Transverse colon (tissue), 4 donors: ENCODE measurements at regions not wholly inside any gene's neighbourhood (a gene's known extent, or its start where the extent isn't known, plus 50 kb on each side); places are given as distances from the start of the nearest gene placed in this dataset.

Experiments used
- DNase-seq: peaks from one replicate; pipeline ENCODE4 v3.0.0-alpha.2; 2019
- H3K27ac ChIP-seq, 4 donors: fragments of 200-600 bp; sonication (generic); 2 replicates each; pipeline ENCODE4 v1.5.1; 2016 to 2018; ENCODE audit warnings: inconsistent platforms in 4 of 4
- H3K27me3 ChIP-seq: fragments of 200-600 bp; sonication (generic); 2 replicates; pipeline ENCODE4 v1.5.1; 2017; ENCODE audit warnings: inconsistent platforms
- H3K36me3 ChIP-seq, 4 donors: fragments of 200-600 bp; sonication (generic); 2 replicates each; pipeline ENCODE4 v1.5.1; 2017 to 2019; ENCODE audit warnings: inconsistent platforms in 4 of 4
- H3K4me1 ChIP-seq, 4 donors: fragments of 200-600 bp; sonication (generic); 2 replicates each; pipeline ENCODE4 v1.5.1; 2017 to 2020; ENCODE audit warnings: inconsistent platforms in 4 of 4
- H3K4me3 ChIP-seq, 4 donors: fragments of 200-600 bp; sonication (generic); 1 replicate in 1 of 4; 2 replicates in 3 of 4; pipeline versions ENCODE4 v1.5.1 to v1.6.1; 2017 to 2019; ENCODE audit warnings: inconsistent platforms in 4 of 4
- H3K9me3 ChIP-seq, 2 donors: fragments of 200-600 bp; sonication (generic); 2 replicates each; pipeline ENCODE4 v1.5.1; 2017 to 2019; ENCODE audit warnings: inconsistent platforms in 2 of 2
- EP300 ChIP-seq: sonication (generic); formaldehyde crosslinking; IDR thresholded peaks from one replicate; pipeline ENCODE4 v1.6.1; 2017; ENCODE audit warnings: antibody characterized with exemption, low read depth
- POLR2A ChIP-seq: fragments of 450-650 bp; IDR thresholded peaks from one replicate; pipeline ENCODE4 v1.6.1; 2016; ENCODE audit warnings: antibody characterized with exemption, mild to moderate bottlenecking, moderate library complexity
- POLR2AphosphoS5 ChIP-seq, 3 donors: sonication (generic); formaldehyde crosslinking; IDR thresholded peaks; one replicate each; pipeline ENCODE4 v1.6.1; 2016; ENCODE audit warnings: antibody characterized with exemption in 3 of 3
- WGBS, 2 donors: methylation state at CpG; one replicate each; pipeline ENCODE4 v1.1.5; 2018; ENCODE audit warnings: low coverage in 1 of 2; 5-methylcytosine and 5-hydroxymethylcytosine counted together
- in situ Hi-C, 4 donors: fragments of 200-750 bp; cut with MboI; loops; one replicate each; pipeline versions ENCODE4 v1.15.0 to v1.15.1; 2017; ENCODE audit warnings: low sequenced_read_pairs in 3 of 4, low pct_ligation_motif_present in 1 of 4, low pct_unique_long_range_greater_than_20kb in 1 of 4
- intact Hi-C: fragments of 100-400 bp; cut with DNase I; formaldehyde crosslinking; loops from one replicate; pipeline ENCODE4 v1.15.1; 2023; ENCODE audit warnings: low total_unique reads
- TF ChIP-seq, protein P1 (sequence below), 5 experiments: fragments of 200-600 bp in 3 of 5; fragments of 450-650 bp in 2 of 5; sonication (generic) in 3 of 5; IDR thresholded peaks; 1 replicate in 2 of 5; 2 replicates in 3 of 5; pipeline ENCODE4 v1.5.1; 2016 to 2017; ENCODE audit warnings: antibody characterized with exemption in 5 of 5, inconsistent platforms in 3 of 5, mild to moderate bottlenecking in 2 of 5, moderate library complexity in 1 of 5

GRCh38 chr15:96435022-96435421 lies 104.5 kb downstream of the NR2F2 start:
- H3K9me3 ChIP-seq = no peaks in the 10 kb centered on the region
- H3K27ac ChIP-seq = no peak overlapping the region
- no peaks in the 10 kb centered on the region for H3K4me1 ChIP-seq
- intact Hi-C loops = no loop called here
- in situ Hi-C loops = no loop called here
- no peak overlapping the region for H3K4me3 ChIP-seq
- H3K36me3 ChIP-seq = no peaks in the 10 kb centered on the region
- 27 to 44% methylated on average over 3 to 4 of the region's 4 CpGs for WGBS, 2 donors
- H3K27me3 ChIP-seq = peaks cover 7% of the 10 kb centered on the region
- no peak for TF ChIP-seq EP300
- TF ChIP-seq POLR2A = no peak
- no peak for TF ChIP-seq POLR2AphosphoS5 (IDR thresholded peaks at IDR 0.05)
- TF ChIP-seq, protein P1, sequence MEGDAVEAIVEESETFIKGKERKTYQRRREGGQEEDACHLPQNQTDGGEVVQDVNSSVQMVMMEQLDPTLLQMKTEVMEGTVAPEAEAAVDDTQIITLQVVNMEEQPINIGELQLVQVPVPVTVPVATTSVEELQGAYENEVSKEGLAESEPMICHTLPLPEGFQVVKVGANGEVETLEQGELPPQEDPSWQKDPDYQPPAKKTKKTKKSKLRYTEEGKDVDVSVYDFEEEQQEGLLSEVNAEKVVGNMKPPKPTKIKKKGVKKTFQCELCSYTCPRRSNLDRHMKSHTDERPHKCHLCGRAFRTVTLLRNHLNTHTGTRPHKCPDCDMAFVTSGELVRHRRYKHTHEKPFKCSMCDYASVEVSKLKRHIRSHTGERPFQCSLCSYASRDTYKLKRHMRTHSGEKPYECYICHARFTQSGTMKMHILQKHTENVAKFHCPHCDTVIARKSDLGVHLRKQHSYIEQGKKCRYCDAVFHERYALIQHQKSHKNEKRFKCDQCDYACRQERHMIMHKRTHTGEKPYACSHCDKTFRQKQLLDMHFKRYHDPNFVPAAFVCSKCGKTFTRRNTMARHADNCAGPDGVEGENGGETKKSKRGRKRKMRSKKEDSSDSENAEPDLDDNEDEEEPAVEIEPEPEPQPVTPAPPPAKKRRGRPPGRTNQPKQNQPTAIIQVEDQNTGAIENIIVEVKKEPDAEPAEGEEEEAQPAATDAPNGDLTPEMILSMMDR (IDR thresholded peaks at IDR 0.05) = no peak
- no peak for DNase-seq

DNA sequence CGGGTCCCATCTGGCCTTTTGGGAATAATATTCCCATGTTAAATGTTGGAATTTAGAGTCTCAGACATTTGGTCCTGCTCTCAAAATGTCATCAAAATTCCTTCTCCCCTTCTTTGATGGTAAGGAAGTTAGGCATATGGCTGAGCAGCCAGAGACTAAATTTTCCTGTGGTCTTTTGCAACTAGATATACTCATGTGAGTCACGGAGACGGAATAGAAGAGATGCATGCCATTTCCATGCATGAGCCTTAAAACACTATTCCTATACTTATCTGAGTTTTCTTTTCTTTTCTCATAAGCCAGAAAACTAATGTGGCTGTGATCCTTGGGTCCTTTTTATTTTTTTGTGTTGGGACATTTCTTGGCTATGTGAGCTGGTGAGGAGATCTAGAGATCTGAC lies 105.3 kb downstream of the NR2F2 start:
- WGBS, 2 donors = 91 to 96% methylated on average over 2 to 3 of the region's 3 CpGs
- Histone ChIP-seq H3K27me3 (peaks cover 7% of the 10 kb centered on the region), H3K36me3 (no peaks in the 10 kb centered on the region), H3K27ac (no peak overlapping the region), H3K4me1 (no peaks in the 10 kb centered on the region), H3K9me3 (no peaks in the 10 kb centered on the region), H3K4me3 (no peak overlapping the region)
- no peak for TF ChIP-seq EP300
- intact Hi-C loops = no loop called here
- in situ Hi-C loops = no loop called here
- DNase-seq = no peak

GRCh38 chr15:96440978-96441377 lies 110.5 kb downstream of the NR2F2 start:
- no peak overlapping the region for H3K4me3 ChIP-seq
- WGBS, 2 donors = 64 to 67% methylated on average over 4 of the region's 4 CpGs
- H3K4me1 ChIP-seq = no peaks in the 10 kb centered on the region
- no peaks in the 10 kb centered on the region for H3K9me3 ChIP-seq
- H3K27ac ChIP-seq = no peak overlapping the region
- H3K27me3 ChIP-seq = no peaks in the 10 kb centered on the region
- no peaks in the 10 kb centered on the region for H3K36me3 ChIP-seq
- TF ChIP-seq, protein P1 (IDR thresholded peaks at IDR 0.05) = no peak
- no peak for TF ChIP-seq EP300
- intact Hi-C loops (no loop called here), in situ Hi-C loops (no loop called here)
- DNase-seq = no peak

GRCh38 chr15:96442076-96442475 lies 111.6 kb downstream of the NR2F2 start:
- Histone ChIP-seq H3K4me1 (no peaks in the 10 kb centered on the region), H3K4me3 (no peak overlapping the region), H3K36me3 (no peaks in the 10 kb centered on the region), H3K27ac (no peak overlapping the region), H3K27me3 (no peaks in the 10 kb centered on the region), H3K9me3 (no peaks in the 10 kb centered on the region)
- no peak for DNase-seq
- TF ChIP-seq POLR2A (no peak), POLR2AphosphoS5 (IDR thresholded peaks at IDR 0.05) (no peak), EP300 (no peak)
- TF ChIP-seq, protein P1 (IDR thresholded peaks at IDR 0.05) = no peak
- WGBS, 2 donors = 88% methylated on average over 18 of the region's 18 CpGs; no CpG with 5 or more reads in 1 of the 2 donors
- intact Hi-C loops (no loop called here), in situ Hi-C loops (no loop called here)

DNA sequence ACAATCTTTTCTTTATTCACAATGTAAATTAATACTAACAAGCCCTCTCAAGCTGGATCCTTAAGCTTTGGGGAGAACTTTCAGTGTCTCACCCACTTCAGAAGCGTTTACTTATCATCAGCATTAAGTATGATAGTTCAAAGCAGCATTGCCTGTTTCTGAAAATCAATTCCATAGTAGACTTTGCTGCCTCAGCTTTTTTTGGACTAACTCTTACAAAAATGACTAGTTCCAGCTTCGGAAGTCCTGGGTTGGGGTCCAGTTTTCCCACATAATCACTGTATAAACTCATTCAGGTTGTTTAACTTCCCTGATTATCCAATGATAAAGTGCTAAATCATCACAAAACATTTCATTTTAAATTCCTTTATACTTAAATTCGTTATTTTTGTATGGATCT lies 114.4 kb downstream of the NR2F2 start:
- 61 to 62% methylated on average over 3 of the region's 3 CpGs for WGBS, 2 donors
- Histone ChIP-seq H3K27me3 (no peaks in the 10 kb centered on the region), H3K4me1 (no peaks in the 10 kb centered on the region), H3K9me3 (no peaks in the 10 kb centered on the region), H3K27ac (no peak overlapping the region), H3K4me3 (no peak overlapping the region), H3K36me3 (no peaks in the 10 kb centered on the region)
- DNase-seq = no peak
- intact Hi-C loops = no loop called here
- TF ChIP-seq, protein P1 (IDR thresholded peaks at IDR 0.05) = no peak
- TF ChIP-seq POLR2AphosphoS5 (IDR thresholded peaks at IDR 0.05) (no peak), POLR2A (no peak), EP300 (no peak)
- in situ Hi-C loops = no loop called here
